Colonic mucosa (tissue), 4 donors: ENCODE measurements at regions not wholly inside any gene's neighbourhood (a gene's known extent, or its start where the extent isn't known, plus 50 kb on each side); places are given as distances from the start of the nearest gene placed in this dataset.

Experiments
- DNase-seq: peaks from one replicate; pipeline ENCODE4 v3.0.0-alpha.2; 2020
- H3K27ac ChIP-seq: fragments of 200-600 bp; one replicate; pipeline ENCODE4 v1.8.0; 2021
- H3K27me3 ChIP-seq: fragments of 200-600 bp; one replicate; pipeline ENCODE4 v1.8.0; 2021
- H3K36me3 ChIP-seq: fragments of 200-600 bp; one replicate; pipeline ENCODE4 v1.8.0; 2021
- H3K4me1 ChIP-seq: fragments of 200-600 bp; one replicate; pipeline ENCODE4 v1.8.0; 2021; ENCODE audit warnings: mild to moderate bottlenecking
- H3K4me3 ChIP-seq: fragments of 200-600 bp; one replicate; pipeline ENCODE4 v1.8.0; 2021
- H3K9ac ChIP-seq, 2 donors: one replicate each; pipeline ENCODE4 v1.7.0; 2013; ENCODE audit warnings: control low read depth in 2 of 2, low read depth in 2 of 2, low read length in 2 of 2
- H3K9me3 ChIP-seq: fragments of 200-600 bp; one replicate; pipeline ENCODE4 v1.8.0; 2021
- CTCF ChIP-seq: fragments of 200-600 bp; IDR thresholded peaks from one replicate; pipeline ENCODE4 v1.8.0; 2022; ENCODE audit warnings: antibody characterized with exemption, mild to moderate bottlenecking
- intact Hi-C: fragments of 100-400 bp; cut with DNase I; formaldehyde crosslinking; loops from one replicate; pipeline ENCODE4 v1.14.1; 2022
- donor health status: healthy.
- donor health status: DM: no; HTN: no; CAD: no.
- donor health status: DM: no; HTN: no; CAD: no.

GRCh38 chr9:131803758-131804411, 64.0 kb upstream of the RAPGEF1 start:
- TF ChIP-seq CTCF, result no peak
- Histone ChIP-seq H3K36me3 (no peaks in the 10 kb centered on the region), H3K9ac (no peak overlapping the region), H3K27me3 (no peaks in the 10 kb centered on the region), H3K4me1 (no peaks in the 10 kb centered on the region), H3K4me3 (no peak overlapping the region), H3K27ac (no peak overlapping the region), H3K9me3 (no peaks in the 10 kb centered on the region)
- no peak for DNase-seq
- intact Hi-C loops, result no loop called here

- intact Hi-C loops, result no loop called here
- no peak for TF ChIP-seq CTCF
- DNase-seq, result no peak
- Histone ChIP-seq H3K4me3 (no peak overlapping the region), H3K36me3 (no peaks in the 10 kb centered on the region), H3K9ac (no peak overlapping the region), H3K9me3 (no peaks in the 10 kb centered on the region), H3K4me1 (no peaks in the 10 kb centered on the region), H3K27ac (no peak overlapping the region), H3K27me3 (no peaks in the 10 kb centered on the region)
Observed at GRCh38 chr9:131801810-131802209, 61.9 kb upstream of the RAPGEF1 start.

GRCh38 chr9:131800843-131801242, 61.0 kb upstream of the RAPGEF1 start:
- intact Hi-C loops, result no loop called here
- Histone ChIP-seq H3K4me3 (no peak overlapping the region), H3K4me1 (no peaks in the 10 kb centered on the region), H3K36me3 (no peaks in the 10 kb centered on the region), H3K27ac (no peak overlapping the region), H3K9ac (no peak overlapping the region), H3K9me3 (no peaks in the 10 kb centered on the region), H3K27me3 (no peaks in the 10 kb centered on the region)
- no peak for DNase-seq
- no peak for TF ChIP-seq CTCF

GRCh38 chr9:131800366-131800765, 60.5 kb upstream of the RAPGEF1 start:
- Histone ChIP-seq H3K9ac (no peak overlapping the region), H3K27ac (no peak overlapping the region), H3K36me3 (no peaks in the 10 kb centered on the region), H3K9me3 (no peaks in the 10 kb centered on the region), H3K4me3 (no peak overlapping the region), H3K27me3 (no peaks in the 10 kb centered on the region), H3K4me1 (no peaks in the 10 kb centered on the region)
- intact Hi-C loops, result no loop called here
- DNase-seq, result no peak
- no peak for TF ChIP-seq CTCF

GRCh38 chr9:131799177-131799823, 59.4 kb upstream of the RAPGEF1 start:
- Histone ChIP-seq H3K36me3 (no peaks in the 10 kb centered on the region), H3K27me3 (no peaks in the 10 kb centered on the region), H3K4me1 (no peaks in the 10 kb centered on the region), H3K9ac (no peak overlapping the region), H3K27ac (no peak overlapping the region), H3K9me3 (no peaks in the 10 kb centered on the region), H3K4me3 (no peak overlapping the region)
- intact Hi-C loops, result no loop called here
- no peak for TF ChIP-seq CTCF
- DNase-seq, result peak; percentile 62
